Limb (tissue), 2 donors: ENCODE measurements at regions not wholly inside any gene's neighbourhood (a gene's known extent, or its start where the extent isn't known, plus 50 kb on each side); places are given as distances from the start of the nearest gene placed in this dataset.
A peak's percentile ranks its signal among the peaks of the same experiment; 100 is the strongest.
"Not testable (repeated sequence)": the region's sequence is repeated elsewhere in the genome, so short reads cannot be mapped to it uniquely, and the experiment has no call there.

Experiments
- DNase-seq, 2 donors: peaks; one replicate each; pipeline ENCODE4 v3.0.0-alpha.2; 2016; ENCODE audit errors: extremely low spot score in 2 of 2

DNA sequence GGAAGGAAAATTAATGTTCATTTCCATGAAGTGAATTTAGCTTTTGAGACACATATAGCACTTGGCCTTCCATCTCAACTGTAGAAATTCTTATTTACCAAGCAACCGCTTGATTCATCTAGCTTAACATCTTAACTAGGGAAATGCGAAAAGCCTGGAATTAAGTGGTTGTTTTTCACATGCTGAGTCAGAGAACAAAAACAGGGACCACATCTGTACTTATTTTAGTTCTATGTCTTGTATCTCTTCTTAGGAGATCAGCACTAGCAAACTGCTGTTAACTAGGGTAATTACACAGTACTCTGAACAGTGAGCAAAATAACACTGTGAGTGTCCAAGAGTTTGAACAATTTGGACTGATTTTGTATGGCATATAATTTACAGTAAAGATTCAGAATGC, 590.9 kb upstream of the NRSN1 start:
- DNase-seq: no peak

- DNase-seq: no peak
Observed at GRCh38 chr6:23537828-23538227, 588.2 kb upstream of the NRSN1 start.

DNA sequence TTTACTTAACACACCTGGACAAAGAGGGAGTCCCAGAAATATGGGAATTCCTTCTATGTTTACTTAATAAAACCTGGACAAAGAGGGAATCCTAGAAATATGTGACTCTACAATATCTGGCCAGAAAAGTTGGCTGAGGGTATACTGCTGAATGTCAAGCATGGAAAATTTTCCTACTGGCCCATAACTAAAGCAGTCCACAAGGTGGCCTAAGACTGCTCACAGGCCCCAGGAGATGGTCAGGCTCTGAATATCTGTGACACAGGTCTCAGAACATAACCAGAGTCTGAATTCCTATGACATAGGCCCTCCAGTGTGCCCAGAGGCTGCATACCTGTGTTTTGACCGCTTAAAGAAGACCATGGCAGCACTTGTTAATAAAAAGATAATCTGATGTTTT, 578.2 kb upstream of the NRSN1 start:
- DNase-seq: no peak

DNA sequence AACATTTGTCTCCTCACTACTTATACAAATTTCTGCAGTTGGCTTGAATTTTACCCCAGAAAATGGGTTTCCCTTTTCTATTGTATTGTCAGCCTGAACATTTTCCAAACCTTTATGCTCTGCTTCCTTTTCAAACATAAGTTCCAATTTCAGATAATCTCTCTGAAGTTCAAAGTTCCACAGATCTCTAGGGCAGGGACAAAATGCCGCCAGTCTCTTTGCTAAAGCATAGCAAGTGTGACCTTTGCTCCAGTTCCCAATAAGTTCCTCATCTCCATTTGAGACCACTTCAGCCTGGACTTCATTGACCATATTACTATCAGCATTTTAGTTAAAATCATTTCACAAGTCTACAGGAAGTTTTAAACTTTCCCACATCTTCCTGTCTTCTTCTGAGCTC, 571.1 kb upstream of the NRSN1 start:
- DNase-seq: not testable (repeated sequence)

- DNase-seq: no peak
Observed at GRCh38 chr6:23559587-23560343, 566.2 kb upstream of the NRSN1 start.

GRCh38 chr6:23561732-23562131, 564.3 kb upstream of the NRSN1 start:
- no peak for DNase-seq

DNA sequence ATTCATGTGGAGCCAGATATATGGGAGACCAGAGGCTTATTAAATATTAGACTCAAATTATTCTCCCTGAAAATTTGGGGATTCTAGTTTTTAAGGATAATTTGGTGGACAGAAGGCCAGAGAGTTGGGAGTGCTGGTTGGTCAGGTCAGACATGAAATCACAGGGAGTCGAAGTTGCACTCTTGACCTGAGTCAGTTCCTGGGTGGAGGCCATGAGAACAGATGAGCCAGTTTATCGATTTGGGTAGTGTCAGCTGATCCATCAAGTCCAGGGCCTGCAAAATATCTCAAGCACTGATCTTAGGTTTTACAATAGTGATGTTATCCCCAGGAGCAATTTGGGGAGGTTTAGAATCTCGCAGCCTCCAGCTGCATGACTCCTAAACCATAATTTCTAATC, 563.5 kb upstream of the NRSN1 start:
- DNase-seq: no peak

GRCh38 chr6:23563323-23563722, 562.7 kb upstream of the NRSN1 start:
- DNase-seq: no peak

DNA sequence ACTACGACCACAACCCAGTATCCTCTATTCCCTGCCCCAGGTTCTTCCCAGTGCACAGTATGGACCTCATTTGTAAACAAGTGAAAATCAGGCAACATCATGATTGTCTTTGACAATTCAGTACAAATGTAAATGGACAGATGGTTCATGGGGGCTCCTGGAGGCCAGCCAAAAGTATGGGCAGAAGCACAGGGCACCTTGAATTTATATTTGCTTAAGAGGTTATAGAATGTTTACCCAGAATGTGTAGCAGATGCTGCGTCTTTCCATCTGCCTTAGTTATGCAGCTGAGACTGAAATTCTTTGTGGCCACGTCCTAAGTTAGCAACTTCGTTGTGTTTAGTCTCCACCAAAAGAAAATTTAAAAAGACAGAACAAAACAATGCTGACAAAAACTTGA, 559.6 kb upstream of the NRSN1 start:
- no peak for DNase-seq

- DNase-seq: no peak
Observed at GRCh38 chr6:23568292-23568691, 557.7 kb upstream of the NRSN1 start.

- DNase-seq: no peak
Observed at GRCh38 chr6:23584134-23584763, 541.8 kb upstream of the NRSN1 start.

DNA sequence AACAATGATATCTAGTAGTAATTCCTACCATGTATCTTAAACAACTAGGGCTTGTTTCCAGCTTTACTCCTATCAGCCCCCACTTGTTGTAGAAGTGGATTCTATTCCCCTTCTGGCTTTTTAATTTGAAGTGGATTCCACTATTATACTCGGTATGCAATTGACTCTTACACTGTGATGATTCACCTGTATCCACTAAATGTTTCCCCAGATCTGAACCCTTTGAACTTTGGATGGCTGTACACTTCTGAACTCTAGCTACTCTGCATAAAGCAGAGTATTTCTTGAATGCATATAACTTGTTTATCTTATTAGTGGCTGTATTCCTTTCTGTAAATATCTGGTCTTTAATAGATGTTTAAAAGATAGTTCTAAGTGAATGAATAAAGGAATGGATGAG, 538.4 kb upstream of the NRSN1 start:
- DNase-seq: no peak

DNA sequence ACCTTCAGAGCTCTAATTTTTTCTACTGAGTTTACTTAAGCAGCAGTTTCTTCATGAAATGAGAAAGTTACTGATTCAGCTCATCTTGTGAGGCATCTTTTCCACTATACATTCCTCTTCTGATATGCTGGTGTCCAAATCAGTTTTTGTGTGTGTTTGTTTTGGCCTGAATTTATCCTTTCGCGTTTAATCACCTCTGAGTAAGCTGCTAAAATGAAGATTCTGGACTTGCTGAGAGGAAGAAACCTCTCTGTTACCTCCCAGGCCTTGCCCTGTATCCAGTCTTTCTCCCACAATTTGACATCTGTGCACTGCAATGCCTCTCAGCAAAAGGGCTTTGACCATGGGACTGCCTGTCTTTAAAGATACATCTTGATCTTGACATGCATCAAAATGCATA, 536.2 kb upstream of the NRSN1 start:
- DNase-seq: no peak

DNA sequence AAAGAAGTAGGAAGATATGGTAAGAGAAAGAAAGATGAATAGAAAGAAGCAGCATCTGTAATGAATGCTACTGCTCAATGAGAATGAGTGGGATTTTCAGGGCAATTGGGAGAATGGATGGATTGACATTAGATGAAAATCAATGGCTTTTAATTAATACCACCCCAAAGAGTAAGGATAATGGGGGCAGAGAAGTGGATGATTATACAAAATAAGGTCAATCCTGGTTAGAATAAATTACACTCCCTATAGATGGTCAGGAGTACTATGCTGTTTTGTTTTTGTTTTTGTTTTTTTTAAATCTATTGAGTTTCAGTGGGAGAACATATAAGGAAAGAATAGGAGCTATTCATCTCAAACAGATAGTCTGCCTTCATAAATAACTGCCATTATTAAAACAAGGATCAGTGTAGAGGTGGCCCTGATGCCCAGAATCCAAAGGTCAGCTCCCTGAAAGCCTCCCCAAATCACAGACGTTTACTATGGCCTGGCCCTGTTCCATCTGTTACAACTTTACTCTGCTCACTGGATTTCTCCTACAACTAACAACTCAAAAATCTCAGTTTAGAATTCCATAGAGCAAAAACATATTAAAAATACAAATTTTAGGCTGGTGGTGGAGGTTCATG, 535.4 kb upstream of the NRSN1 start:
- DNase-seq: no peak

- DNase-seq: no peak
Observed at GRCh38 chr6:23591761-23592160, 534.3 kb upstream of the NRSN1 start.

DNA sequence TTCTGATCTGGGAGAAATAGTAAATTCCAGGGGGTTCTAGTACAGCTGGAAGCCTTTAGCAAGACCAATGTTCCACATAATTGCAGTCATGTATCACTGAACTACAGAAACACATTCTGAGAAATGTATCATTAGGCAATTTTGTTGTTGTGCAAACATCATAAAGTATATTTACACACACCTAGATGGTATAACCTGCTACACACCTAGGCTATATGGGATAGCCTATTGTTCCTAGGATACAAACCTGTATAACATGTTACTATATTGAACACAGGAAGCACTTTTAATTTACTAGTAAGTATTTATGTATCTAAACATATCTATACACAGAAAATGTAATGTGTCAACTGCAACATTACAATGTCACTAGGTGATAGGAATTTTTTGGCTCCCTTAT, 525.9 kb upstream of the NRSN1 start:
- DNase-seq: no peak

DNA sequence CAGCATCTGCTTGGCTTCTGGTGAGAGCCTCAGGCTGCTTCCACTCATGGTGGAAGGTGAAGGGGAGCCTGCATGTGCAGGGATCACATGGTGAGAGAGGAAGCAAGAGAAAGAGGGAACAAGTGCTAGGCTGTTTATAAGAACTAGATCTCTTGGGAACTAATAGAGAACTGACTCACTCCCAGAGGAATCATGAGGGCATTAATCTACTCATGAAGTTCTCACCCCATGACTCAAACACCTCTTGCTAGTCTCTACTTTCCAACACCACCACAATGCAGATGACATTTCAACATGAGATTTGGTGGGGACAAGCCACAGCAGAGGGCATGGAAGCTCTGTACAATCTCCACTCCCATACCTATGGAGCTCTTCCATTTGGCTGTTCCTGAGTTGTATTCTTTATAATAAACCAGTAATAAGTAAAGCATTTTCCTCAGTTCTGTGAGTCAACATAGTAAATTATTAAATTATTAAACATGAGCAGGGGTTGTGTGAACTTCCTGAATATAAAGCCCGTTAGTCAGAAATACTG, 524.1 kb upstream of the NRSN1 start:
- DNase-seq: no peak

- peak in 1 of 2 donors; percentile 67 for DNase-seq
Observed at GRCh38 chr6:23608931-23609435, 517.0 kb upstream of the NRSN1 start.

- peak in 1 of 2 donors; percentile 32 for DNase-seq
Observed at GRCh38 chr6:23611776-23612381, 514.1 kb upstream of the NRSN1 start.

- no peak for DNase-seq
Observed at GRCh38 chr6:23618366-23618765, 507.6 kb upstream of the NRSN1 start.

DNA sequence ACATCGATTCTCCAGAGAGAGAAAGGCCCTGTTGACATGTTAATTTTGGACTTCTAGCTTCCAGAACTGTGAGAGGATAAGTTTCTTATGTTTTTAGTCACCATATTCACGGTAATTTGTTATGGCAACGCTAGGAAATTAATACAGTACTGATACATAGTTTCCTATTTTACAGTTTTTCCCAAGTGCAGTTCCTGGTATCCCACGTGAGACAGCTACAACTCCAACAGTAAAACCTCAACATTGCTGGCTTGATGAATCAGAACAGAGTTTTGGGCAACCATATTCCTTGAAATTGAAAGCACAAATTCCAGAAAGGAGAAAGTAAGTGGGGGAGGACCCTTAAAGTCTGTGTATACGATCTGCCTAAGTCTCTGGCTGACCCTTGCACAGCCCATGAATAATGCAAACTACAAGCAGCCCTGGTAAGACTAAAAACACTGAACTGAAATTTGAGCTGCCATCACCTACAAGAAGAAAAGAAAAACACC, 505.1 kb upstream of the NRSN1 start:
- no peak for DNase-seq
